HepG2 (cell line): ENCODE measurements at regions not wholly inside any gene's neighbourhood (a gene's known extent, or its start where the extent isn't known, plus 50 kb on each side); places are given as distances from the start of the nearest gene placed in this dataset.

Source experiments
- ATAC-seq: fragments of 200-7000 bp; cut with Tn5 transposase; 3 replicates; pipeline ENCODE4 v1.9.1; 2020; ENCODE audit warnings: mild to moderate bottlenecking, moderate library complexity
- BruUV-seq: library from RNA; stranded (reverse); fragments of 400-500 nt; replicated peaks from 2 replicates; lab custom pipeline; 2021; lab: Mats Ljungman, UMichigan
- CTCF ChIA-PET: fragments of 300-600 bp; formaldehyde crosslinking; extraction: SDS; loops from one replicate; lab custom pipeline; 2021; ENCODE audit warnings: low total read pairs, inconsistent platforms, low intra/inter-chr PET ratio; lab: Yijun Ruan, JAX
- POLR2A ChIA-PET: fragments of 350-600 bp; sonication (Branson Sonifier 250); formaldehyde crosslinking; loops from one replicate; lab custom pipeline; 2020; ENCODE audit warnings: antibody characterized with exemption, inconsistent platforms; lab: Yijun Ruan, JAX
- DNase-seq: peaks from one replicate; pipeline ENCODE4 v3.0.0-alpha.2; 2015; ENCODE audit warnings: low spot score
- FAIRE-seq: peaks from 3 replicates; lab custom pipeline; 2011; peaks lifted over from hg19 to GRCh38; lab: Jason Lieb, UNC
- H2AFZ ChIP-seq: one replicate; pipeline ENCODE4 v1.6.1; 2011; ENCODE audit warnings: low read length, inconsistent platforms
- H3K27ac ChIP-seq: fragments of 300-600 bp; 3 replicates; pipeline ENCODE4 v1.8.0; 2011; ENCODE audit warnings: mixed run types, mild to moderate bottlenecking, mixed read lengths, low read length, inconsistent platforms; ENCODE audit not compliant: insufficient read depth; ENCODE audit errors: extremely low read length
- H3K27me3 ChIP-seq, 2 experiments: fragments of 200-600 bp in 1 of 2; 2 replicates in 1 of 2; 3 replicates in 1 of 2; pipeline versions ENCODE4 v1.6.0 to v1.8.0; 2011; ENCODE audit warnings: low read length in 2 of 2, mild to moderate bottlenecking in 2 of 2, moderate library complexity in 2 of 2, inconsistent platforms in 1 of 2; ENCODE audit not compliant: insufficient read depth in 2 of 2, control insufficient read depth in 1 of 2
- H3K36me3 ChIP-seq, 2 experiments: fragments of 200-600 bp in 1 of 2; replicated peaks in 1 of 2; 2 replicates in 1 of 2; 3 replicates in 1 of 2; pipeline versions ENCODE4 v1.5.1 to v1.8.0; 2011; ENCODE audit warnings: low read length in 2 of 2, inconsistent platforms in 1 of 2; ENCODE audit not compliant: insufficient read depth in 2 of 2, control insufficient read depth in 1 of 2
- H3K4me1 ChIP-seq: 2 replicates; pipeline ENCODE4 v1.5.1; 2012; ENCODE audit warnings: low read length, inconsistent platforms; ENCODE audit not compliant: insufficient read depth
- H3K4me2 ChIP-seq: 2 replicates; pipeline ENCODE4 v1.6.0; 2011; ENCODE audit warnings: low read depth, low read length, inconsistent platforms
- H3K4me3 ChIP-seq, 3 experiments: fragments of 200-600 bp in 1 of 3; sonication (generic), shearing (Covaris generic) in 1 of 3; replicated peaks in 1 of 3; 2 replicates each; pipeline ENCODE4 v1.5.1; 2011 to 2016; ENCODE audit warnings: low read length in 3 of 3, inconsistent platforms in 2 of 3, low read depth in 2 of 3, mild to moderate bottlenecking in 2 of 3, control low read depth in 1 of 3, mixed read lengths in 1 of 3; ENCODE audit not compliant: insufficient read depth in 1 of 3
- H3K79me2 ChIP-seq: one replicate; pipeline ENCODE4 v1.6.1; 2011; ENCODE audit warnings: low read length, inconsistent platforms; ENCODE audit not compliant: insufficient read depth
- H3K9ac ChIP-seq: 2 replicates; pipeline ENCODE4 v1.6.0; 2011; ENCODE audit warnings: mild to moderate bottlenecking, low read depth, low read length, inconsistent platforms; ENCODE audit not compliant: insufficient read depth
- H3K9me3 ChIP-seq: 2 replicates; pipeline ENCODE4 v1.5.1; 2012; ENCODE audit warnings: mild to moderate bottlenecking, low read length
- H4K20me1 ChIP-seq: 2 replicates; pipeline ENCODE4 v1.6.0; 2011; ENCODE audit warnings: inconsistent platforms, mild to moderate bottlenecking, low read length, moderate library complexity; ENCODE audit not compliant: insufficient read depth
- DMTF1 ChIP-seq: sonication (generic); formaldehyde crosslinking; IDR thresholded peaks from 2 replicates; pipeline ENCODE4 v1.4.0; 2020; ENCODE audit warnings: mild to moderate bottlenecking, missing genetic modification reagents
- GZF1 ChIP-seq: sonication (generic); formaldehyde crosslinking; IDR thresholded peaks from 2 replicates; pipeline ENCODE4 v1.5.1; 2020; ENCODE audit warnings: mild to moderate bottlenecking, missing genetic modification reagents
- HMGXB3 ChIP-seq: sonication (generic); formaldehyde crosslinking; IDR thresholded peaks from 2 replicates; pipeline ENCODE4 v1.4.0; 2020; ENCODE audit warnings: missing genetic modification reagents, borderline replicate concordance
- KDM2A ChIP-seq: sonication (generic); formaldehyde crosslinking; IDR thresholded peaks from 2 replicates; pipeline ENCODE4 v1.4.0; 2020; ENCODE audit warnings: low read depth, missing genetic modification reagents, borderline replicate concordance
- KLF16 ChIP-seq, 2 experiments: sonication (generic) in 1 of 2; formaldehyde crosslinking in 1 of 2; IDR thresholded peaks; 2 replicates each; pipeline versions ENCODE4 v1.6.1 to v1.8.0; 2016 to 2023; ENCODE audit warnings: missing genetic modification reagents in 2 of 2, missing compliant biosample characterization in 1 of 2
- PITX1 ChIP-seq: sonication (generic); formaldehyde crosslinking; IDR thresholded peaks from 2 replicates; pipeline ENCODE4 v1.5.1; 2020; ENCODE audit warnings: mild to moderate bottlenecking, missing genetic modification reagents
- POGK ChIP-seq: sonication (generic); formaldehyde crosslinking; conservative IDR thresholded peaks from 2 replicates; pipeline ENCODE4 v1.8.0; 2022; ENCODE audit warnings: mild to moderate bottlenecking, moderate library complexity, missing genetic modification reagents
- SP5 ChIP-seq: IDR thresholded peaks from 2 replicates; pipeline ENCODE4 v1.6.1; 2016; ENCODE audit warnings: low read depth, borderline replicate concordance
- ZNF816 ChIP-seq: sonication (generic); formaldehyde crosslinking; IDR thresholded peaks from 2 replicates; pipeline ENCODE4 v1.8.0; 2022; ENCODE audit warnings: missing genetic modification reagents, mild to moderate bottlenecking, borderline replicate concordance
- WGBS: methylation state at CpG from one replicate; pipeline ENCODE4 v1.1.6; 2017; ENCODE audit warnings: low lambda C conversion rate; 5-methylcytosine and 5-hydroxymethylcytosine counted together
- in situ Hi-C: cut with HindIII; loops from 2 replicates; pipeline ENCODE4 v1.10.0; 2017; ENCODE audit warnings: low pct_unique_long_range_greater_than_20kb; ENCODE audit not compliant: extremely low pct_ligation_motif_present
- intact Hi-C: fragments of 100-400 bp; cut with micrococcal nuclease; formaldehyde crosslinking; loops from one replicate; pipeline ENCODE4 v1.10.0; 2022; ENCODE audit not compliant: unreplicated experiment

GRCh38 chr4:156173486-156173885 lies 219.8 kb upstream of the CTSO start (continued):
- TF ChIP-seq SP5 (CRISPR knock-in tag) (no peak), PITX1 (no peak)

- in situ Hi-C loops (no loop called here), intact Hi-C loops (loop anchor here (1.0 kb wide), 1 partner anchor 507 kb away; no protein-coding TSS in a partner anchor)
- Histone ChIP-seq H3K9me3 (no peaks in the 10 kb centered on the region), H3K36me3 (no peaks in the 10 kb centered on the region), H3K4me3 (no peak overlapping the region), H3K4me2 (no peak overlapping the region), H2AFZ (no peak overlapping the region), H3K4me1 (no peaks in the 10 kb centered on the region), H4K20me1 (no peaks in the 10 kb centered on the region), H3K27me3 (no peaks in the 10 kb centered on the region), H3K9ac (no peak overlapping the region), H3K27ac (no peak overlapping the region), H3K79me2 (no peaks in the 10 kb centered on the region)
- ChIA-PET CTCF (no interaction called here), POLR2A (no interaction called here)
- no peak for FAIRE-seq
- no TSS peak for BruUV-seq
- no peak for DNase-seq
- no CpG with 5 or more reads among the region's 2 CpGs for WGBS
- ATAC-seq, result no peak
- TF ChIP-seq HMGXB3 (CRISPR knock-in tag) (no peak), POGK (CRISPR knock-in tag) (no peak), ZNF816 (CRISPR knock-in tag) (no peak), GZF1 (CRISPR knock-in tag) (no peak), KLF16 (CRISPR knock-in tag; IDR thresholded peaks at IDR 0.05) (no peak), KDM2A (CRISPR knock-in tag) (no peak), DMTF1 (no peak)
These were observed 216.2 kb upstream of the CTSO start for GRCh38 chr4:156169861-156170260.
